SH-SY5Y (cell line): ENCODE measurements at regions not wholly inside any gene's neighbourhood (a gene's known extent, or its start where the extent isn't known, plus 50 kb on each side); places are given as distances from the start of the nearest gene placed in this dataset.

Experiments used
- GATA2 ChIP-seq: IDR thresholded peaks from 2 replicates; pipeline ENCODE4 v1.6.1; 2011; ENCODE audit warnings: mild to moderate bottlenecking, low read depth, low read length
- GATA3 ChIP-seq: IDR thresholded peaks from 2 replicates; pipeline ENCODE4 v1.6.1; 2011; ENCODE audit warnings: low read depth, mild to moderate bottlenecking, low read length, moderate library complexity

- TF ChIP-seq GATA3: no peak
- TF ChIP-seq GATA2: no peak
Measured at GRCh38 chr6:144746902-144747469, 461.9 kb downstream of the UTRN start.

- TF ChIP-seq GATA3 (no peak), GATA2 (no peak)
Measured at GRCh38 chr6:144749263-144749662, 464.1 kb downstream of the UTRN start.

GRCh38 chr6:144753023-144753705 lies 468.0 kb downstream of the UTRN start:
- TF ChIP-seq GATA3 (no peak), GATA2 (no peak)

GRCh38 chr6:144756469-144756868 lies 471.3 kb downstream of the UTRN start:
- TF ChIP-seq GATA3 (no peak), GATA2 (no peak)

- no peak for TF ChIP-seq GATA2
- no peak for TF ChIP-seq GATA3
Measured at GRCh38 chr6:144757299-144757698, 472.2 kb downstream of the UTRN start.

GRCh38 chr6:144757730-144758129 lies 472.6 kb downstream of the UTRN start:
- TF ChIP-seq GATA2 (no peak), GATA3 (no peak)

GRCh38 chr6:144758602-144759001 lies 473.5 kb downstream of the UTRN start:
- TF ChIP-seq GATA2 (no peak), GATA3 (no peak)

- TF ChIP-seq GATA3 (no peak), GATA2 (no peak)
Measured at GRCh38 chr6:144762469-144762868, 477.3 kb downstream of the UTRN start.

GRCh38 chr6:144767051-144767450 lies 481.9 kb downstream of the UTRN start:
- TF ChIP-seq GATA3 (no peak), GATA2 (no peak)

- TF ChIP-seq GATA3 (no peak), GATA2 (no peak)
Measured at GRCh38 chr6:144768551-144769075, 483.5 kb downstream of the UTRN start.

GRCh38 chr6:144769142-144769541 lies 484.0 kb downstream of the UTRN start:
- no peak for TF ChIP-seq GATA2
- no peak for TF ChIP-seq GATA3

GRCh38 chr6:144776031-144776819 lies 491.1 kb downstream of the UTRN start:
- TF ChIP-seq GATA2 (no peak), GATA3 (no peak)

- TF ChIP-seq GATA2 (no peak), GATA3 (no peak)
Measured at GRCh38 chr6:144777249-144777648, 492.1 kb downstream of the UTRN start.

- TF ChIP-seq GATA3: no peak
Measured at GRCh38 chr6:144778056-144778455, 492.9 kb downstream of the UTRN start.
